Nephron (organoid): ENCODE measurements at regions not wholly inside any gene's neighbourhood (a gene's known extent, or its start where the extent isn't known, plus 50 kb on each side); places are given as distances from the start of the nearest gene placed in this dataset.
"Not testable (repeated sequence)": the region's sequence is repeated elsewhere in the genome, so short reads cannot be mapped to it uniquely, and the experiment has no call there.

Source experiments
- H3K27ac Mint-ChIP-seq, 3 experiments: 2 replicates each; pipeline ENCODE4 v1.8.0; 2020; ENCODE audit warnings: mixed read lengths in 3 of 3, mild to moderate bottlenecking in 2 of 3, moderate library complexity in 1 of 3
- H3K27me3 Mint-ChIP-seq: 2 replicates; pipeline ENCODE4 v1.8.0; 2021; ENCODE audit warnings: low read depth, mild to moderate bottlenecking, moderate library complexity, mixed read lengths
- H3K36me3 Mint-ChIP-seq: 2 replicates; pipeline ENCODE4 v1.8.0; 2020; ENCODE audit warnings: low read depth, mixed read lengths
- H3K4me1 Mint-ChIP-seq: 2 replicates; pipeline ENCODE4 v1.8.0; 2020; ENCODE audit warnings: mixed read lengths
- H3K4me3 Mint-ChIP-seq, 3 experiments: 2 replicates each; pipeline ENCODE4 v1.8.0; 2020; ENCODE audit warnings: mild to moderate bottlenecking in 3 of 3, mixed read lengths in 3 of 3, moderate library complexity in 2 of 3
- H3K9me3 Mint-ChIP-seq: 2 replicates; pipeline ENCODE4 v1.8.0; 2020; ENCODE audit warnings: mixed read lengths
- TF ChIP-seq, protein P1 (sequence below), 3 experiments: fragments of 200-600 bp; sonication (generic); IDR thresholded peaks; one replicate each; pipeline ENCODE4 v1.5.0; 2021; ENCODE audit warnings: antibody characterized with exemption in 3 of 3; ENCODE audit not compliant: unreplicated experiment in 3 of 3

DNA sequence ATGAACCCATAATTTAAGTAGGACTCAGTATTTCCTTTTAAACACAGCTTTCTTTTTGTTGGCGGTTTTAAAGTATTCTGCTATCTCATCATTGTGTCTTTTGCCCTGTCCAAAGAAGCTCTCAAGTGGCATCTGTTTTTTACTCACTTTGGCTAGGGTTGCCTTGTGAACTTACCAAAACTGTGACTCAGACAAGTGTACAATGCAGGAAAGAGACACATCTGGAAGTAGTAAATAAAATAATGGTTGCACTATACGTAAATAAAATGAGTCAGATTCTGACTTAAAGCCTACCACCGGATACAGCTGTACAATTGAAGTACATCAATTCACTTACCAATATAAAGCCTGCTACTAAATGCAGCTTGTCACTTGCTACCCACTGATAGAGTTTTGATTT is 619.2 kb upstream of the LRFN5 start:
- Mint-ChIP-seq H3K4me1 (peaks cover 6% of the 10 kb centered on the region), H3K27ac (no peak overlapping the region), H3K9me3 (peaks cover 14% of the 10 kb centered on the region), H3K36me3 (peaks cover 25% of the 10 kb centered on the region), H3K4me3 (no peak overlapping the region), H3K27me3 (no peaks in the 10 kb centered on the region)
- TF ChIP-seq, protein P1, sequence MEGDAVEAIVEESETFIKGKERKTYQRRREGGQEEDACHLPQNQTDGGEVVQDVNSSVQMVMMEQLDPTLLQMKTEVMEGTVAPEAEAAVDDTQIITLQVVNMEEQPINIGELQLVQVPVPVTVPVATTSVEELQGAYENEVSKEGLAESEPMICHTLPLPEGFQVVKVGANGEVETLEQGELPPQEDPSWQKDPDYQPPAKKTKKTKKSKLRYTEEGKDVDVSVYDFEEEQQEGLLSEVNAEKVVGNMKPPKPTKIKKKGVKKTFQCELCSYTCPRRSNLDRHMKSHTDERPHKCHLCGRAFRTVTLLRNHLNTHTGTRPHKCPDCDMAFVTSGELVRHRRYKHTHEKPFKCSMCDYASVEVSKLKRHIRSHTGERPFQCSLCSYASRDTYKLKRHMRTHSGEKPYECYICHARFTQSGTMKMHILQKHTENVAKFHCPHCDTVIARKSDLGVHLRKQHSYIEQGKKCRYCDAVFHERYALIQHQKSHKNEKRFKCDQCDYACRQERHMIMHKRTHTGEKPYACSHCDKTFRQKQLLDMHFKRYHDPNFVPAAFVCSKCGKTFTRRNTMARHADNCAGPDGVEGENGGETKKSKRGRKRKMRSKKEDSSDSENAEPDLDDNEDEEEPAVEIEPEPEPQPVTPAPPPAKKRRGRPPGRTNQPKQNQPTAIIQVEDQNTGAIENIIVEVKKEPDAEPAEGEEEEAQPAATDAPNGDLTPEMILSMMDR (IDR thresholded peaks at IDR 0.05; ENCODE audit: unreplicated experiment in 3 of 3) = no peak

DNA sequence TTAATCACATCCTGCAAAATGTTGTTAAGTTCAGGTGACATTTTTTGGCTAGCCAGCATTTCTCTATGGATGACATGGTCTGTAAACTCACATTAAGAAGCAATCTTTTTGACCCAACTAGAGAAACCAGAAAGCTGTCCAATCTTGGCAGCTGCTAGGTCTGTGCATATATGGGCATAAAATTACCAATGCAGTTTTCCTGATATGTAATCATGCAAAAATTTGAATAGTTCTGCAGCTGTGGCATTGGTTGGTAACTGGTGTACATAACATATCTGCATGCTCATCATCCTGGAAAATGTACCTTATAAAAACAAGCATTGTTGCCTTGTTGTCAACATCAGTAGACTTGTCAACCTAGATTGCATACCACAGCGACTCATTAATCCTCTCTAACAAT is 620.0 kb upstream of the LRFN5 start:
- Mint-ChIP-seq H3K36me3 (peaks cover 17% of the 10 kb centered on the region), H3K4me1 (peaks cover 6% of the 10 kb centered on the region), H3K4me3 (no peak overlapping the region), H3K27me3 (no peaks in the 10 kb centered on the region), H3K9me3 (peaks cover 8% of the 10 kb centered on the region), H3K27ac (no peak overlapping the region)
- TF ChIP-seq, protein P1 (IDR thresholded peaks at IDR 0.05; ENCODE audit: unreplicated experiment in 3 of 3) = no peak

DNA sequence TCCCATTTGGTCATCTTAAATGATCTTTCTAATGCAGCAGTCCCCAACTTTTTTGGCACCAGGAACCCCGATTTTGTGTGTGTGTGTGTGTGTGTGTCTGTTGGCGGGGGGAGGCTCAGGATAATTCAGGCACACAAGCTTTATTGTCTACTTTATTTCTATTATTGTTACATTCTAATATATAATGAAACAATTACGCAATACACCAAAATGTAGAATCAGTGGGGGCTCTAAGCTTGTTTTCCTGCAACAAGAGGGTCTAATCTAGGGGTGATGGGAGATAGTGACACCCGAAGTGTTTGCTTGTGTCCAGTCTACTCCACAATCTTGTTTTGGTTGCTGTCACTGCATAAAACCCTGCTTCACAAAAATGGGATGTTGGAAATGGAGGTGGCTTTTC is 621.1 kb upstream of the LRFN5 start:
- H3K4me1 Mint-ChIP-seq = peaks cover 6% of the 10 kb centered on the region
- TF ChIP-seq, protein P1 (IDR thresholded peaks at IDR 0.05; ENCODE audit: unreplicated experiment in 3 of 3) = no peak
- no peak overlapping the region for H3K4me3 Mint-ChIP-seq
- peaks cover 9% of the 10 kb centered on the region for H3K36me3 Mint-ChIP-seq
- peaks cover 8% of the 10 kb centered on the region for H3K9me3 Mint-ChIP-seq
- H3K27me3 Mint-ChIP-seq = no peaks in the 10 kb centered on the region
- H3K27ac Mint-ChIP-seq = no peak overlapping the region

GRCh38 chr14:40983604-40984003 is 623.1 kb upstream of the LRFN5 start:
- H3K4me1 Mint-ChIP-seq = peaks cover 6% of the 10 kb centered on the region
- TF ChIP-seq, protein P1 (IDR thresholded peaks at IDR 0.05; ENCODE audit: unreplicated experiment in 3 of 3) = no peak
- peaks cover 7% of the 10 kb centered on the region for H3K36me3 Mint-ChIP-seq
- no peak overlapping the region for H3K4me3 Mint-ChIP-seq
- peak overlapping the region in 1 of 3 experiments; percentile 4 for H3K27ac Mint-ChIP-seq
- H3K27me3 Mint-ChIP-seq = no peaks in the 10 kb centered on the region
- H3K9me3 Mint-ChIP-seq = peaks cover 2% of the 10 kb centered on the region

DNA sequence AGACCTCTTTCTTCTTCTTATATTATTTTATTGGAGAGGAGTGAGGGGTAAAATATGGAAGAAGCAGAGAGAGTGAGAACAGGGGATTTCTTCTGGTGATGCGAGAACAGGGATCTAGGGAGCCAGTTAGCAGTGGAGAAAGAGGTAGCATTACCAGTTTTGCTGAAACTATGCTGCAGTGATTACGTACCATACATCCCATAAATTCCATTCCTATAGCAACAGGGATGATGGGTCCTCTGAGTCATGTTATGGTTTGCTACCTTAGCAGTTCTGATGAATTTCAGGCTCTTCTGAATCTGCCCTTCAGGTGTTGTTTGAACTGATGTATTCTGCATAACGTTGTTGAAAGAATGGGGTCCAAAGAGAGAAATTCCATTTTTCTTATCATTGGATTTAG is 625.4 kb upstream of the LRFN5 start:
- Mint-ChIP-seq H3K27ac (no peak overlapping the region), H3K9me3 (no peaks in the 10 kb centered on the region), H3K36me3 (peaks cover 1% of the 10 kb centered on the region), H3K4me1 (peaks cover 6% of the 10 kb centered on the region), H3K4me3 (no peak overlapping the region), H3K27me3 (no peaks in the 10 kb centered on the region)
- TF ChIP-seq, protein P1 (IDR thresholded peaks at IDR 0.05; ENCODE audit: unreplicated experiment in 3 of 3) = no peak

DNA sequence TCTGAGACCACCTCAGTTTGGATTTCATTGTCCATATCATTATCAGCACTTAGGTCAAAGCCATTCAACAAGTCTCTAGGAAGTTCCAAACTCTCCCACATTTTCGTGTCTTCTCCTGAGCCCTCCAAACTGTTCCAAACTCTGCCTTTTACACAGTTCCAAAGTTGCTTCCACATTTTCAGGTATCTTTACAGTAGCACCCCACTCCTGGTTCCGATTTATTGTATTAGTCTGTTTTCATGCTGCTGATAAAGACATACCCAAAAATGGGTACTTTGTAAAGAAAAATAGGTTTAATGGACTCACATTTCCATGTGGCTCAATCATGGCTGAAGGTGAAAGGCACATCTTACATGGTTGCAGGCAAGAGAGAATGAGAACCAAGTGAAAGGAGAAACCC is 646.4 kb upstream of the LRFN5 start:
- not testable (repeated sequence) for H3K27ac Mint-ChIP-seq, H3K4me1 Mint-ChIP-seq, H3K4me3 Mint-ChIP-seq, H3K27me3 Mint-ChIP-seq
- H3K36me3 Mint-ChIP-seq = peaks cover 52% of the 10 kb centered on the region
- peaks cover 38% of the 10 kb centered on the region for H3K9me3 Mint-ChIP-seq
